Activated CD4-positive, alpha-beta T cell treated with anti-CD3 and anti-CD28 coated beads, Interleukin-2, amount 50 U/mL, for 24 hours (primary cell): ENCODE measurements at regions not wholly inside any gene's neighbourhood (a gene's known extent, or its start where the extent isn't known, plus 50 kb on each side); places are given as distances from the start of the nearest gene placed in this dataset.
"Not testable (repeated sequence)": the region's sequence is repeated elsewhere in the genome, so short reads cannot be mapped to it uniquely, and the experiment has no call there.

Experiments used
- DNase-seq, 2 donors: peaks; one replicate each; pipeline ENCODE4 v3.0.0-alpha.2; 2020; ENCODE audit warnings: low read depth in 1 of 2, low spot score in 1 of 2

- DNase-seq: no peak
Measured at GRCh38 chr14:86179980-86180379, 650.0 kb downstream of the FLRT2 start.

GRCh38 chr14:86168371-86168770 is 638.4 kb downstream of the FLRT2 start:
- DNase-seq: no peak

GRCh38 chr14:86166541-86166940 is 636.6 kb downstream of the FLRT2 start:
- DNase-seq: no peak

GRCh38 chr14:86153480-86153879 is 623.5 kb downstream of the FLRT2 start:
- DNase-seq: no peak

- DNase-seq: no peak
Measured at GRCh38 chr14:86143248-86143647, 613.3 kb downstream of the FLRT2 start.

GRCh38 chr14:86141966-86142365 is 612.0 kb downstream of the FLRT2 start:
- no peak for DNase-seq

GRCh38 chr14:86129426-86129825 is 599.5 kb downstream of the FLRT2 start:
- DNase-seq: no peak

GRCh38 chr14:86124328-86124727 is 594.4 kb downstream of the FLRT2 start:
- no peak for DNase-seq

- no peak for DNase-seq
Measured at GRCh38 chr14:86115972-86116371, 586.0 kb downstream of the FLRT2 start.

- DNase-seq: not testable (repeated sequence)
Measured at GRCh38 chr14:86110871-86111270, 580.9 kb downstream of the FLRT2 start.

GRCh38 chr14:86104691-86105265 is 574.8 kb downstream of the FLRT2 start:
- DNase-seq: no peak

GRCh38 chr14:86094512-86094911 is 564.6 kb downstream of the FLRT2 start:
- no peak for DNase-seq

GRCh38 chr14:86091811-86092210 is 561.9 kb downstream of the FLRT2 start:
- no peak for DNase-seq

- no peak for DNase-seq
Measured at GRCh38 chr14:86088156-86088555, 558.2 kb downstream of the FLRT2 start.

GRCh38 chr14:86087377-86087776 is 557.4 kb downstream of the FLRT2 start:
- DNase-seq: no peak

GRCh38 chr14:86086962-86087361 is 557.0 kb downstream of the FLRT2 start:
- DNase-seq: no peak

- no peak for DNase-seq
Measured at GRCh38 chr14:86084097-86084496, 554.2 kb downstream of the FLRT2 start.

GRCh38 chr14:86083616-86084015 is 553.7 kb downstream of the FLRT2 start:
- no peak for DNase-seq

- DNase-seq: no peak
Measured at GRCh38 chr14:86072116-86072894, 542.4 kb downstream of the FLRT2 start.

- DNase-seq: no peak
Measured at GRCh38 chr14:86066651-86067050, 536.7 kb downstream of the FLRT2 start.

GRCh38 chr14:86065407-86065806 is 535.5 kb downstream of the FLRT2 start:
- DNase-seq: no peak

GRCh38 chr14:86064595-86064994 is 534.7 kb downstream of the FLRT2 start:
- DNase-seq: not testable (repeated sequence)
